ENCODE measurements at regions not wholly inside any gene's neighbourhood (a gene's known extent, or its start where the extent isn't known, plus 50 kb on each side); places are given as distances from the start of the nearest gene placed in this dataset.

- DNase-seq (ENCODE audit: low read depth, low spot score) = no peak
Observed at GRCh38 chr3:170636400-170636973, 50.6 kb upstream of the SLC7A14 start.

More at GRCh38 chr3:170636400-170636973, 50.6 kb upstream of the SLC7A14 start:
- H3K27ac ChIP-seq = no peak overlapping the region

All from epithelial cell of prostate (primary cell).